ENCODE measurements at regions not wholly inside any gene's neighbourhood (a gene's known extent, or its start where the extent isn't known, plus 50 kb on each side); places are given as distances from the start of the nearest gene placed in this dataset.

DNA sequence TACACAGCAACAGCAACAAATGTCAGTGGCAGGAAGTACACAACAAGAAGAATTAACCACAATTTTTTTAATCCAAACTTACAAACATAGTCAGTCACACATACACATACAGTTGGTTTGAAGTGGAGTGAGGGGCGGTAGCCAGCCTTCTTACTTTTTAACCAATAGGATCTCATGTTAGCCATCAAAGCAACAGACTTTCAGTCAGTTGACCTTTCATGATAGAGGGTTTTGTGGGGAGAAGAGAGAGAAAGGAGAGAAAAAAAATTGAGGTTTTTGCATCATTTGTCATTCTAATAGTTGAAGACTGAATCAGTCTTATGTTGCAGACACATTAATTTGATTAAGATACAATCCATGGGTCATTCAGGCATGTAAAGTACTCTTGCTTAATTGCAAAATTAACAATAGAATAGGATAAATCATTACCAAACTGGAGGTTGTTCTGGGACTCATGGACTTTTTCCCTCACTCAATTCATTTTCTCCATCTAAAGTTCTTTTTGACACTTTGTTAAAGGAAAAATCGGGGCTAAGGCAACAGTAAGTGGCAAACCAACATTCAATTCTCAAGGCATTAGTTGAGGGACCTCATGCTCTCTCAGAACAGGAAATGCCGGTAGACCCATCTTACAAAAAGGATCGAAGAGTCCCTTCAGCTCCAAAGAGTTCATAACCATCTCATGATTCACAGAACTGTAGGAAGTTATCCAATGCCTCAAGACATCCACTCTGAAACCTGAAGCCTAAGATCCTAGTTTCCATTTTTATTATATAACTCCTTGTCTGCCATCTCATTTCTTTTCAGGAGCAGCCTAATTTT, 159.5 kb upstream of the LPP start:
- no peak for TF ChIP-seq TAF1 (IDR thresholded peaks at IDR 0.05; ENCODE audit: borderline replicate concordance, insufficient read depth, low read length)
- TF ChIP-seq POLR2AphosphoS5 (IDR thresholded peaks at IDR 0.05; ENCODE audit: low read depth, low read length): no peak
- TF ChIP-seq SIN3A (IDR thresholded peaks at IDR 0.05; ENCODE audit: borderline replicate concordance, insufficient read depth, low read length): no peak
- no peak for TF ChIP-seq FOXP2 (optimal IDR thresholded peaks at IDR 0.05; ENCODE audit: borderline replicate concordance, extremely low read depth, extremely low read length, insufficient read depth)
- TF ChIP-seq REST (IDR thresholded peaks at IDR 0.05; ENCODE audit: insufficient read depth in 1 of 2, low read depth in 2 of 2, low read length in 2 of 2): no peak

DNA sequence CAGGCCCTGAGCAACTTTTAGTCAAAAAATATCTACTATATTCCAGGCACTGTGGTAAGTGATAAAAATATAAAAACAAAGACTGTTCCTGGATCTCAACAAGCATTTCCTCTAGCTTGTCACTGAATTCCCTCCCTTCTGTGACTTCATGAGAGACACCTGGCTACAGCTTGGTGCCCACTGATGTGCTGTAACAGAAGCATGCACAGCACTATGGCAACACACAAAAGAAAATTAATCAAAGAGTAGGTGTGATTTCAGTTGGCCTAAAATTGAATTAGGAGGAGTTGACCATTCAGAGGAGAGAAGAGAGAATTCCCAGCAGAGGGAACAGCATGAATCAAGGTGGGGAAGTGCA, 158.9 kb upstream of the LPP start:
- TF ChIP-seq REST (IDR thresholded peaks at IDR 0.05; ENCODE audit: insufficient read depth in 1 of 2, low read depth in 2 of 2, low read length in 2 of 2): no peak
- TF ChIP-seq SIN3A (IDR thresholded peaks at IDR 0.05; ENCODE audit: borderline replicate concordance, insufficient read depth, low read length): no peak
- TF ChIP-seq TAF1 (IDR thresholded peaks at IDR 0.05; ENCODE audit: borderline replicate concordance, insufficient read depth, low read length): no peak
- TF ChIP-seq POLR2AphosphoS5 (IDR thresholded peaks at IDR 0.05; ENCODE audit: low read depth, low read length): no peak
- TF ChIP-seq FOXP2 (optimal IDR thresholded peaks at IDR 0.05; ENCODE audit: borderline replicate concordance, extremely low read depth, extremely low read length, insufficient read depth): no peak

- TF ChIP-seq SIN3A (IDR thresholded peaks at IDR 0.05; ENCODE audit: borderline replicate concordance, insufficient read depth, low read length) (no peak), POLR2AphosphoS5 (IDR thresholded peaks at IDR 0.05; ENCODE audit: low read depth, low read length) (no peak), FOXP2 (optimal IDR thresholded peaks at IDR 0.05; ENCODE audit: borderline replicate concordance, extremely low read depth, extremely low read length, insufficient read depth) (no peak), REST (IDR thresholded peaks at IDR 0.05; ENCODE audit: insufficient read depth in 1 of 2, low read depth in 2 of 2, low read length in 2 of 2) (no peak), TAF1 (IDR thresholded peaks at IDR 0.05; ENCODE audit: borderline replicate concordance, insufficient read depth, low read length) (no peak)
Observed at GRCh38 chr3:187995667-187996066, 158.3 kb upstream of the LPP start.

- TF ChIP-seq FOXP2 (optimal IDR thresholded peaks at IDR 0.05; ENCODE audit: borderline replicate concordance, extremely low read depth, extremely low read length, insufficient read depth): no peak
- TF ChIP-seq SIN3A (IDR thresholded peaks at IDR 0.05; ENCODE audit: borderline replicate concordance, insufficient read depth, low read length): no peak
Observed at GRCh38 chr3:187996609-187997008, 157.3 kb upstream of the LPP start.

DNA sequence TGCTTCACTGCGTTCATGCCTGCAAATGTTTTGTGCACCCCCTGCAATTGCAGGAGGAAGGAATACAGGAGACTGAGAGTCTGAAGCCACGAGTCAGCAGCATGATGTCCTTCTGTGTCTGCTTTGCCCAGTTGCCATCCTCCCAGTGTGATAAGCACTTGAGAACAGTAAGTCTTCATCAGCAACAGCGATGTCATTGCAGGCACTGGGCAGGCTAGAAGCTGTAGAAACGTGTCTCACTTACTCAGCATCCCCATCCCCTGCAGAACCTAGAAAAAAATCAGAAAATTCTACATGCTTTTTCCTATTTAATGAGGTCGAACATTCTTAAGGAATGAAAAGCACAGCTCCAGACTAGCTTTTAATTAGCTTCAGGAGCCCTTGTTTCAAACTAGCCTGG, 156.5 kb upstream of the LPP start:
- no peak for TF ChIP-seq POLR2AphosphoS5 (IDR thresholded peaks at IDR 0.05; ENCODE audit: low read depth, low read length)
- TF ChIP-seq SIN3A (IDR thresholded peaks at IDR 0.05; ENCODE audit: borderline replicate concordance, insufficient read depth, low read length): no peak
- no peak for TF ChIP-seq FOXP2 (optimal IDR thresholded peaks at IDR 0.05; ENCODE audit: borderline replicate concordance, extremely low read depth, extremely low read length, insufficient read depth)
- TF ChIP-seq REST (IDR thresholded peaks at IDR 0.05; ENCODE audit: insufficient read depth in 1 of 2, low read depth in 2 of 2, low read length in 2 of 2): no peak
- no peak for TF ChIP-seq TAF1 (IDR thresholded peaks at IDR 0.05; ENCODE audit: borderline replicate concordance, insufficient read depth, low read length)

Measured in PFSK-1 (cell line).